ENCODE measurements at regions not wholly inside any gene's neighbourhood (a gene's known extent, or its start where the extent isn't known, plus 50 kb on each side); places are given as distances from the start of the nearest gene placed in this dataset.
"Not testable (repeated sequence)": the region's sequence is repeated elsewhere in the genome, so short reads cannot be mapped to it uniquely, and the experiment has no call there.

- no peak for DNase-seq
These were observed 53.1 kb downstream of the GGTLC2 start for GRCh38 chr22:22697377-22698117.

DNA sequence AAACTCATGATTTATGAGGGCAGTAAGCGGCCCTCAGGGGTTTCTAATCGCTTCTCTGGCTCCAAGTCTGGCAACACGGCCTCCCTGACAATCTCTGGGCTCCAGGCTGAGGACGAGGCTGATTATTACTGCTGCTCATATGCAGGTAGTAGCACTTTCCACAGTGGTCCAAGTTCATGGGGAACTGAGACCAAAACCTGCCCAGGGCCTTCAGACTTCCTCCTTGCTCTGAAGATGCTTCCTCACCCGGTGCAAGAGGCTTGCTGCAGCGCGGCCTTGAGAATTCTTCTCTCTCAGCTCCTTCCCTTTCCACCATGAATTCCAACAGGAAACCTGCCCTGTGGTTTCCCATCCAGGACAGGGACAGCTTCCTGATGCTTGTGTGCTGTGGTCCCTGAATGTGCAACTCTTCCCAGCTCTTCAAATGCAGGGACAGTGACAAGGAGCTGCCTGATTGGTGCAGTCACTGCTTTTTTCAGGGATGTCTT, 53.9 kb downstream of the GGTLC2 start:
- no peak for DNase-seq

DNA sequence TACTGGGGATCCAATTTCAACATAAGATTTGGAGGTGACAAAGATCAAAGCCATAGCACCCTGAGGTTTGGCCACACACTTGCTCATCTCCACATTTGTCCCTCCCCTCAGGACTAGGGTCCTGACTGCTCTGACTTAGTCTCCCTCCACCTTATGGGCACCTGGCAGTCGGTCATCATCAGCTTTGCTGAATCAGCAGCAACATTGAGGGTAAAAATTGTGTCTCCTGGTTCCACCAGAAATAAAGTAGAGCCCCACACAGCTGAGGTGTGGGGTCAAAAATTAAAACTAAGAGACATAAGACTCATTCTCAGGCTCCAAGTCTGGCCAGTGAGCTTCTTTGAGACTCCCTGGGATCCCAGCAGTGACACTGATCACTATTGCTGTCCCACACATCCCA, 56.2 kb downstream of the GGTLC2 start:
- no peak for DNase-seq

- DNase-seq = not testable (repeated sequence)
These were observed 57.1 kb downstream of the GGTLC2 start for GRCh38 chr22:22701557-22701956.

DNA sequence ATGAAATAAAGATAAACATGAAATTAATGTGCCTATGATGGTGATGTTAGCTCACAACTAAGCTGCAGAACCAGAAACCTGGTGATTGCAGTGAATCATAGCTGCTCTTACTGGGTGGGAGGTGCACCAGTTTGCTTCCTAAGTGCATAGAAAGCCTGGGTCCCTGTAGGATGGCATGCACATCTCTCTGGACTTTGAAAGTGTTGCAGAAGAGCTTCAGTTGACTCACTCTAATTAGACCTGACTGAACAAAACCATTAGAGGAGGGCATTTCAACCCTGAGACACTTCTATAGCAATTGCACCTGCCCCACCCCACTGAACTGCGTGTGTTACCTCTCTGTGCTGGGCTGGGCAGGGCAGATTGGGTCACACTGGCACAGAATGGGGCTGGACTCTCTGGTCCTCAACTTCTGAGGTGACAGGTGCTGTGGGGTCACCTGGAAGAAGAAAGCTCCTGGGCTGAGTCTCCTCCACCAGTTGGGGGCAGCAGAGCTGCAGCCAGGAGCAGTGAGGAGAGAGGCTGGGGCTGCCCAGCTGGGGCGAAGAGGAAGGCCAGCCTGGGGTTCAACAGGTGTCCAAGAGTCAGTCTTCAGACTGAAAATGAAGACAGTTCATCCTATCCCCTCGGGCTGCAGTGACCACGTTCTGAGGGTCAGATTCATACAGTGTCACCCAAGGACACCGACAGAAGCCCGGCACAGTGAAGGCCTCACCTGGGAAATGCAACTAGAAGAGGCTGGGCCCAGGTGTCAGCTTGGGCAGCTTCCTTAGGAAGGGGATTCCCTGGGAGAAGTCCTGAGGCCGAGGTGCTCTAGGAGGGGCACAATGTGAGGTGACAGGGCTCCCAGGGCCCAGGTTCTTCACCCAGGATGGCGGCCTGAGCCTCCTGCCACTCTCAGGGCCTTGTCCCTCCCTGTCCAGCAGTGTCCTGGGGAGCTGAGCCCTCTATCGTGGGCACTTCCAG, 58.1 kb downstream of the GGTLC2 start:
- DNase-seq = no peak

DNA sequence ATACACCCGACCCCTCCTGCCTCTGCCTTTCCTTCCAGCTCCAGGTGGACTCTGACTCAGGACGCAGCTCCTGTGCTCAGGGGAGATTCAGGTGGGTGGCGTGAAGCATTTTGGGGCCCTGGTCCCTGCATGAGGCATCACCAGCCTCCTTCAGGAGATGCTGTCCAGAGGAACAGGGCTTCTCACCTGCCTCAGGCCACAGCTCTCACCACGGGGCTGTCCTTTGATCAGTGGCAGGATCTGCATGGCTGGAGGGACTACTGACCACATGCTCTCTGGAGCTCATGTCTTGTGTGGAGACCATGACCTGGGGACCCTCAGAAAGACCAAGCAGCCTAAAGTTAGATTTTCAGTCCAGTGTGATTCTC, 58.8 kb downstream of the GGTLC2 start:
- DNase-seq = no peak

DNA sequence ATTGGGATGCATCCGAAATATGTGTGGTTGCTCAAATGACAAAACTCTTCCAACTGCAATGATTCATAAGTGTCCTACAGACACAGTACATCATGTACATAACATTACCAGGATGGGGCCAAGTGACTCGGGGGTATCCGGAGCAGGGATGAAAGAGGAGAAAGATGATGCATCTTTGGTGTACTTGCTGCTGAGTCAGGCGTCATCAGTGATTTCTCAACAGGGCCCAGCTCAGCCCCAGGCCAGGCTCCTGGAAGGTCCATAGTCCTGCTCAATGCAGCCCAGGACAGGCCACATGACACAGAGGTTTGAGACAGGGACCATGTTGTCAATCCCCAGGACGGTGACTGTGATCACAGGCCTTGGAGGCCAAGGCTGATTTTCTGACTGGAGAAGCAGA, 59.3 kb downstream of the GGTLC2 start:
- DNase-seq = no peak

GRCh38 chr22:22704156-22704946, 59.9 kb downstream of the GGTLC2 start:
- DNase-seq = no peak

DNA sequence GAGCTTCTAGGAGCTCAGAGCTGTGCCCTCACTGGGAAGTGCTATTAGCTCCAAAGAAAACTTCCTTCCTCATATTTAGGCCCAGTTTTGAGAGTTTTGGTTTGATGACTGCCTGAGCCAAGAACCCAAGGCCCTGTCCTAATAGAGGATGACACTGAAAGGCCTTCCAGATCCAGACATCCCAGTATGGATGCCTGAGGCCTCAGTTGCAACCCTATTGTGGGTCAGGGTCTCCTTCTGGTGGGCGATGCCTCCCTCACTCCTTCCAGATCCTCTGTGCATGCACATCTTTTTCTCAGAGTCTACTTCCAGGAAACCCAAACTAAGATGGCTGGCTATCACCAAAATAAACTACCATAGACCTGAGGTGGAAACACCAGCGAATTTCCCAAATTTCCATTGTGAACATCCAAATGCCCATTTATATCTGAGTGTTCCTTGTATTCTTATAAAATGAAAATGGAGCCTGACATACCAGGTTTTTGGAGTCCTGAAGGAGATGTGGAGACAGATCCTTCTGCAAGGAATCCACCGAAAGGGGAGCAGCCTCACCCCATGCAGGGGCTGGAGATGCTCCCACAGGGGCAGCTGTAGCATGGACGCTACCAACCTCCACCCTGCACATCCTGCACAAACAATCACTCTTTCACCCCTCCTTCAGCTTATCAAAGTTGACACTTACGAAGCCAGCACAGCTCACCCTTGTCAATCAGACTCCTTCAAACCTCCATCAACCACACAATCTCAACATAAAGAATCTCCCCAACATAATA, 61.1 kb downstream of the GGTLC2 start:
- no peak for DNase-seq

GRCh38 chr22:22706253-22706915, 62.0 kb downstream of the GGTLC2 start:
- no peak for DNase-seq

- no peak for DNase-seq
These were observed 65.5 kb downstream of the GGTLC2 start for GRCh38 chr22:22709719-22710445.

DNA sequence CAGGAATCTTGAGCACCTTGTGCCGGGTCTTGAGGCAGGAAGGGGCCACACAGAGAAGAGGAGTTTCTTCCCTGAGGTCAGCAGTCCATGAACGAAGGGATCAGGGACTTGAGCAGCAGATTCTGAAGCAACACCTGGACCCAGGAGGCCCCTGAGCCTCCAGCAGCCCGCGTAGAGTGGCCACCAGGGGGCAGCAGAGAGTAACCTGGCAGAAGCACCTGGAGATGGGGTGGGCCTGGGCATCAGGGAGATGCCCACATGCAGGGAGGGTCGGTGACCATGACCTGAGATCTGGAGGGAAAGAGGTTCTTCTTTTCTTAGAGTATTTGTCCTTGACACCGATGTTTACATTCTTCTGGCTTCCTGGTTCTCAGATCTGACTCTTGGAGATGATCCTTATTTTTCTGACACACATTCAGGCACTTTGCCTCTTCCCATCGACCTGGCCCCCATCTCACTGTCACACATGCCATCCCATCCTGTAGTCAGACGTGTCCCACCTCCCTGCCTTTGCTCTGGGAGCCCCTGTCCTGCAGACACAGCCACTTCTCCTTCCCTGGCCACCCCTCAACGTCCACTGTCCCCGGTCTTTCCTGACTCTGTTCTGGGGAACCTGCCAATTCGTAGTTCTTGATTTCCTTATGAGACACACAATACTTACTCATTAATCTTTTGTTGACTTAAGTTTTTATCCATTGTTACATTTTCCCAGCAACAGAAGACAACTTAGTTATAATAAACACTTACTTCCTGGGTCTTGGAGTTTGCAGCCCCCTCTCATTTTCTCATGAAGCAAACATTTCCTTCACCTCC, 66.5 kb downstream of the GGTLC2 start:
- peak; percentile 6 to 79 (median 66) for DNase-seq

DNA sequence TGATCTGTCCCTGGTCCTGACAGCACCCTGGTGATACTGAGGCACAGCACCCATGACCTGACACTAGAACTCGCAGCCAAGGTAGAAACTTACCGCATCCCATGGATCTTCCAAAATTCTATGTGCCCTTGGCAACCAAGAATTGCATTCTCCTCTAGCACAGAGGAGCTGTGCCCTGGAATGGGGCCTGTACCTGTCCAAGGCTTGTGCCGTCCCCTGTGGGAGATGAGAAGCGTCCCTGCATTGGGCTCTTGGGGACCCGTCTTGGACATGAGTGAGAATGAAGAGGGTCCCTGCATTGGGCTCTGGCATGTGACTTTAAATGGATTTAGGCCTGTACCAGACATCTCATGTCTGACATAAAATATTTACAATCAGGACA, 67.1 kb downstream of the GGTLC2 start:
- DNase-seq = no peak

- no peak for DNase-seq
These were observed 67.8 kb downstream of the GGTLC2 start for GRCh38 chr22:22712092-22712658.

- no peak for DNase-seq
These were observed 68.4 kb downstream of the GGTLC2 start for GRCh38 chr22:22712666-22713365.

GRCh38 chr22:22713416-22713815, 69.0 kb downstream of the GGTLC2 start:
- DNase-seq = no peak

GRCh38 chr22:22714600-22715335, 70.4 kb downstream of the GGTLC2 start:
- DNase-seq = no peak

DNA sequence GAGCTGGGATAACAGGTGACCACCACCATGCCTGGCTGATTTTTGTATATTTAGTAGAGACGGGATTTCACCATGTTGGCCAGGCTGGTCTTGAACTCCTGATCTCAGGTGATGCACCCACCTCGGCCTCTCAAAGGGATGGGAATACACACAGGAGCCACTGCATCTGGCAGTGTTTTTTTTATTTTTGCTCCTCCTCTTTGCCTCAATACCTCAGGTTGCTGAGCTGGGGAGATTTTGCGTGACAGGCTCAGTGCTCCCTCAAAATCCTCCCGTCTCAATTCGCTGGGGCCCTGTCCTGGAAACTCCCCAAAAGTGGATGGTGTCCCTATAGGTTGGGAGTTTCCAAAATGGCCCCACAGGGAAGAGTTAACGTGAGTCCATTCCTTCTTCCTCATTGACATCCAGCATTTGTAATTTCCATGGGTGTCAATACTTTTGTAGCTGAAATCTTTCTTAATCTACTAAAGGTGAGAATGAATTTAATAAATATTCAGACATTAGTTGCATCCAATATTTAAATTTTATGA, 71.8 kb downstream of the GGTLC2 start:
- DNase-seq = no peak

Data from stimulated activated naive CD4-positive, alpha-beta T cell (primary cell).